Nephron progenitor cell (in vitro differentiated cells): ENCODE measurements at regions not wholly inside any gene's neighbourhood (a gene's known extent, or its start where the extent isn't known, plus 50 kb on each side); places are given as distances from the start of the nearest gene placed in this dataset.

ENCODE experiments used
- DNase-seq: peaks from one replicate; pipeline ENCODE4 v3.0.0; 2021
- H3K27ac Mint-ChIP-seq: 2 replicates; pipeline ENCODE4 v1.8.0; 2021; ENCODE audit warnings: mild to moderate bottlenecking, moderate library complexity, mixed read lengths
- H3K27me3 Mint-ChIP-seq: 2 replicates; pipeline ENCODE4 v1.8.0; 2021; ENCODE audit warnings: mild to moderate bottlenecking, low read depth, mixed read lengths; ENCODE audit not compliant: poor library complexity
- H3K36me3 Mint-ChIP-seq: 2 replicates; pipeline ENCODE4 v1.8.0; 2021; ENCODE audit warnings: low read depth, mixed read lengths
- H3K4me1 Mint-ChIP-seq: 2 replicates; pipeline ENCODE4 v1.8.0; 2021; ENCODE audit warnings: mixed read lengths
- H3K4me3 Mint-ChIP-seq: 2 replicates; pipeline ENCODE4 v1.8.0; 2021; ENCODE audit warnings: mild to moderate bottlenecking, moderate library complexity, mixed read lengths
- H3K9me3 Mint-ChIP-seq: 2 replicates; pipeline ENCODE4 v1.8.0; 2021; ENCODE audit warnings: mild to moderate bottlenecking, moderate library complexity, mixed read lengths
- TF ChIP-seq, protein P1 (sequence below): fragments of 200-600 bp; sonication (generic); IDR thresholded peaks from 2 replicates; pipeline ENCODE4 v1.5.0; 2021; ENCODE audit warnings: antibody characterized with exemption

- H3K4me1 Mint-ChIP-seq = no peaks in the 10 kb centered on the region
- no peak overlapping the region for H3K27ac Mint-ChIP-seq
- peaks cover 3% of the 10 kb centered on the region for H3K27me3 Mint-ChIP-seq
- no peak overlapping the region for H3K4me3 Mint-ChIP-seq
- TF ChIP-seq, protein P1, sequence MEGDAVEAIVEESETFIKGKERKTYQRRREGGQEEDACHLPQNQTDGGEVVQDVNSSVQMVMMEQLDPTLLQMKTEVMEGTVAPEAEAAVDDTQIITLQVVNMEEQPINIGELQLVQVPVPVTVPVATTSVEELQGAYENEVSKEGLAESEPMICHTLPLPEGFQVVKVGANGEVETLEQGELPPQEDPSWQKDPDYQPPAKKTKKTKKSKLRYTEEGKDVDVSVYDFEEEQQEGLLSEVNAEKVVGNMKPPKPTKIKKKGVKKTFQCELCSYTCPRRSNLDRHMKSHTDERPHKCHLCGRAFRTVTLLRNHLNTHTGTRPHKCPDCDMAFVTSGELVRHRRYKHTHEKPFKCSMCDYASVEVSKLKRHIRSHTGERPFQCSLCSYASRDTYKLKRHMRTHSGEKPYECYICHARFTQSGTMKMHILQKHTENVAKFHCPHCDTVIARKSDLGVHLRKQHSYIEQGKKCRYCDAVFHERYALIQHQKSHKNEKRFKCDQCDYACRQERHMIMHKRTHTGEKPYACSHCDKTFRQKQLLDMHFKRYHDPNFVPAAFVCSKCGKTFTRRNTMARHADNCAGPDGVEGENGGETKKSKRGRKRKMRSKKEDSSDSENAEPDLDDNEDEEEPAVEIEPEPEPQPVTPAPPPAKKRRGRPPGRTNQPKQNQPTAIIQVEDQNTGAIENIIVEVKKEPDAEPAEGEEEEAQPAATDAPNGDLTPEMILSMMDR = no peak
- no peaks in the 10 kb centered on the region for H3K9me3 Mint-ChIP-seq
- H3K36me3 Mint-ChIP-seq = no peaks in the 10 kb centered on the region
- DNase-seq = no peak
These were observed 299.4 kb downstream of the LPIN1 start for GRCh38 chr2:12045864-12046291.

GRCh38 chr2:12046641-12047040, 300.2 kb downstream of the LPIN1 start:
- no peak overlapping the region for H3K4me3 Mint-ChIP-seq
- H3K36me3 Mint-ChIP-seq = no peaks in the 10 kb centered on the region
- H3K4me1 Mint-ChIP-seq = no peaks in the 10 kb centered on the region
- H3K27me3 Mint-ChIP-seq = peaks cover 3% of the 10 kb centered on the region
- no peak overlapping the region for H3K27ac Mint-ChIP-seq
- no peak for DNase-seq
- TF ChIP-seq, protein P1 = no peak
- no peaks in the 10 kb centered on the region for H3K9me3 Mint-ChIP-seq

DNA sequence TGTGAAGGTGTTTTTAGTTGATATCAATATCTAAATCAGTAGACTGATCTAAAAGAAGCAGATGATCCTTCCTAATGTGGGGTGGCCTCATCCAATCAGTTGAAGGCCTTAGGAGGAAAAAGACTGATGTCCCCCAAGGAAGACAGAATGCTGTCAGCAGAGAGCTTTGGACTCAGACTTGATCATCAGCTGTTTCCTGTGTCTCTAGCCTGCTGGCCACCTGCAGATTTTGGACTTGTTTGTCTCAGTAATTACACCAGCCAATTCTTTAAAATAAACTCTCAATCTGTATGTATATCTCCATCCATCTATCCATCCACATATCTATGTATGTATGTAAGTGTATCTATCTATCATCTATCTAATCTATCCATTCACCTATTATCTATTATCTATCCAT, 301.3 kb downstream of the LPIN1 start:
- Mint-ChIP-seq H3K9me3 (peaks cover 2% of the 10 kb centered on the region), H3K36me3 (no peaks in the 10 kb centered on the region), H3K27me3 (peaks cover 5% of the 10 kb centered on the region), H3K4me1 (no peaks in the 10 kb centered on the region), H3K27ac (no peak overlapping the region), H3K4me3 (no peak overlapping the region)
- no peak for DNase-seq
- TF ChIP-seq, protein P1 = no peak

GRCh38 chr2:12048550-12048949, 302.1 kb downstream of the LPIN1 start:
- TF ChIP-seq, protein P1 = peak; percentile 23
- H3K9me3 Mint-ChIP-seq = peaks cover 9% of the 10 kb centered on the region
- H3K36me3 Mint-ChIP-seq = no peaks in the 10 kb centered on the region
- H3K4me3 Mint-ChIP-seq = no peak overlapping the region
- H3K27me3 Mint-ChIP-seq = peaks cover 5% of the 10 kb centered on the region
- DNase-seq = peak; percentile 7
- no peak overlapping the region for H3K27ac Mint-ChIP-seq
- H3K4me1 Mint-ChIP-seq = no peaks in the 10 kb centered on the region

- Mint-ChIP-seq H3K4me3 (no peak overlapping the region), H3K4me1 (no peaks in the 10 kb centered on the region), H3K27me3 (peaks cover 11% of the 10 kb centered on the region), H3K36me3 (no peaks in the 10 kb centered on the region), H3K9me3 (peaks cover 18% of the 10 kb centered on the region), H3K27ac (no peak overlapping the region)
- DNase-seq = no peak
- TF ChIP-seq, protein P1 = no peak
These were observed 304.0 kb downstream of the LPIN1 start for GRCh38 chr2:12050396-12050795.

DNA sequence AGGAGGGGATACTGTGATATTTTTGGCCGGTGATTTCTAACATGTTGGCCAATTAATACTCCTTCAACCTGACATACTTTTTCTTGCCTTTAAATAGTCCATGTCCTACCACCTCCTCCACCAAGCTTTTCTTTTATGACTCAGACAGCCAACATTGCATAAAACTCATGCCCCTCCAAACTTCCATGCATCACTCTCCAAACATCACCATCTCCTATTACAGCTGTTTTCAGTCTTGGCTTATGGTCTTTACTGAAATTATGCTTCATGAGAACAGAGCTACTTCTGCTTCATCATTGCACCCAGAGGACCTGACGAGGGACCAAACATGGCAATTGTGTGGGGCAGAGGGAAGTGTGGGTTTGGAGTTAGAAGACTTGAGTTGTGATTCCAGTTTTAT, 305.4 kb downstream of the LPIN1 start:
- DNase-seq = no peak
- no peak overlapping the region for H3K27ac Mint-ChIP-seq
- H3K4me1 Mint-ChIP-seq = no peaks in the 10 kb centered on the region
- H3K9me3 Mint-ChIP-seq = peaks cover 18% of the 10 kb centered on the region
- no peak overlapping the region for H3K4me3 Mint-ChIP-seq
- TF ChIP-seq, protein P1 = no peak
- H3K36me3 Mint-ChIP-seq = no peaks in the 10 kb centered on the region
- H3K27me3 Mint-ChIP-seq = peaks cover 11% of the 10 kb centered on the region
